Activated CD4-positive, alpha-beta memory T cell treated with anti-CD3 and anti-CD28 coated beads for 36 hours (primary cell): ENCODE measurements at regions not wholly inside any gene's neighbourhood (a gene's known extent, or its start where the extent isn't known, plus 50 kb on each side); places are given as distances from the start of the nearest gene placed in this dataset.
A peak's percentile ranks its signal among the peaks of the same experiment; 100 is the strongest.

Experiments
- CTCF ChIA-PET: fragments of 350-600 bp; sonication (Branson Sonifier 250); formaldehyde crosslinking; loops from one replicate; lab custom pipeline; 2021; ENCODE audit warnings: antibody characterized with exemption, inconsistent platforms; lab: Charles Lee
- POLR2A ChIA-PET: fragments of 350-600 bp; sonication (Branson Sonifier 250); formaldehyde crosslinking; loops from one replicate; lab custom pipeline; 2021; ENCODE audit warnings: antibody characterized with exemption; lab: Charles Lee
- DNase-seq: peaks from one replicate; pipeline ENCODE4 v3.0.0-alpha.2; 2020
- H3K27ac Mint-ChIP-seq: one replicate; pipeline ENCODE4 v1.8.0; 2021; ENCODE audit warnings: mixed read lengths
- H3K27me3 Mint-ChIP-seq: one replicate; pipeline ENCODE4 v1.8.0; 2021; ENCODE audit warnings: mixed read lengths
- H3K36me3 Mint-ChIP-seq: one replicate; pipeline ENCODE4 v1.8.0; 2021; ENCODE audit warnings: mixed read lengths
- H3K4me1 Mint-ChIP-seq: one replicate; pipeline ENCODE4 v1.8.0; 2021; ENCODE audit warnings: low read depth, mixed read lengths
- H3K4me3 Mint-ChIP-seq: one replicate; pipeline ENCODE4 v1.8.0; 2021; ENCODE audit warnings: mild to moderate bottlenecking, mixed read lengths
- H3K9me3 Mint-ChIP-seq: one replicate; pipeline ENCODE4 v1.8.0; 2021; ENCODE audit warnings: mixed read lengths
- intact Hi-C: fragments of 100-400 bp; cut with micrococcal nuclease; formaldehyde crosslinking; loops from one replicate; pipeline ENCODE4 v1.15.1; 2023

GRCh38 chr11:95599959-95600586 is 189.5 kb downstream of the FAM76B start:
- ChIA-PET CTCF (no interaction called here), POLR2A (no interaction called here)
- H3K27ac Mint-ChIP-seq, result no peak overlapping the region
- H3K36me3 Mint-ChIP-seq, result no peaks in the 10 kb centered on the region
- H3K27me3 Mint-ChIP-seq, result no peaks in the 10 kb centered on the region
- no peak overlapping the region for H3K4me3 Mint-ChIP-seq
- intact Hi-C loops, result no loop called here
- no peaks in the 10 kb centered on the region for H3K9me3 Mint-ChIP-seq
- peak; percentile 15 for DNase-seq
- H3K4me1 Mint-ChIP-seq, result peaks cover 21% of the 10 kb centered on the region

- no peak for DNase-seq
- Mint-ChIP-seq H3K27ac (no peak overlapping the region), H3K27me3 (no peaks in the 10 kb centered on the region), H3K4me3 (no peak overlapping the region), H3K36me3 (no peaks in the 10 kb centered on the region), H3K4me1 (peaks cover 21% of the 10 kb centered on the region), H3K9me3 (no peaks in the 10 kb centered on the region)
- intact Hi-C loops, result no loop called here
- ChIA-PET CTCF (interaction anchor here (0.5 kb wide), 1 partner anchor 829 kb away, joined by 3 read pairs; no protein-coding TSS in a partner anchor), POLR2A (interaction anchor here (0.5 kb wide), 1 partner anchor 32 kb away, joined by 4 read pairs; no protein-coding TSS in a partner anchor)
These were observed 193.6 kb downstream of the FAM76B start for GRCh38 chr11:95595973-95596489.

- H3K27ac Mint-ChIP-seq, result no peak overlapping the region
These were observed 194.0 kb downstream of the FAM76B start for GRCh38 chr11:95595541-95595940.

GRCh38 chr11:95593111-95593510 is 196.5 kb downstream of the FAM76B start:
- H3K9me3 Mint-ChIP-seq, result no peaks in the 10 kb centered on the region
- CTCF ChIA-PET, result interaction anchor here (1.2 kb wide), 1 partner anchor 10 kb away, joined by 3 read pairs; no protein-coding TSS in a partner anchor
- POLR2A ChIA-PET, result no interaction called here

More at GRCh38 chr11:95595541-95595940, 194.0 kb downstream of the FAM76B start:
- Mint-ChIP-seq H3K4me3 (no peak overlapping the region), H3K27me3 (no peaks in the 10 kb centered on the region), H3K9me3 (no peaks in the 10 kb centered on the region), H3K36me3 (no peaks in the 10 kb centered on the region), H3K4me1 (peaks cover 18% of the 10 kb centered on the region)
- intact Hi-C loops, result no loop called here
- ChIA-PET POLR2A (interaction anchor here (0.5 kb wide), 1 partner anchor 32 kb away, joined by 4 read pairs; no protein-coding TSS in a partner anchor), CTCF (interaction anchor here (0.5 kb wide), 1 partner anchor 829 kb away, joined by 3 read pairs; no protein-coding TSS in a partner anchor)
- DNase-seq, result no peak

GRCh38 chr11:95592471-95592870 is 197.1 kb downstream of the FAM76B start:
- Mint-ChIP-seq H3K27ac (no peak overlapping the region), H3K9me3 (no peaks in the 10 kb centered on the region), H3K4me3 (no peak overlapping the region), H3K27me3 (no peaks in the 10 kb centered on the region), H3K36me3 (no peaks in the 10 kb centered on the region), H3K4me1 (peaks cover 11% of the 10 kb centered on the region)
- CTCF ChIA-PET, result interaction anchor here (0.9 to 1.2 kb wide), 2 partner anchors 10 to 113 kb away, joined by 3 read pairs; no protein-coding TSS in a partner anchor
- POLR2A ChIA-PET, result no interaction called here
- intact Hi-C loops, result no loop called here
- DNase-seq, result no peak

More at GRCh38 chr11:95593111-95593510, 196.5 kb downstream of the FAM76B start:
- intact Hi-C loops, result no loop called here
- no peak for DNase-seq
- no peak overlapping the region for H3K4me3 Mint-ChIP-seq
- H3K27me3 Mint-ChIP-seq, result no peaks in the 10 kb centered on the region
- H3K27ac Mint-ChIP-seq, result no peak overlapping the region
- H3K4me1 Mint-ChIP-seq, result peaks cover 10% of the 10 kb centered on the region
- no peaks in the 10 kb centered on the region for H3K36me3 Mint-ChIP-seq

- Mint-ChIP-seq H3K9me3 (no peaks in the 10 kb centered on the region), H3K27me3 (no peaks in the 10 kb centered on the region), H3K36me3 (no peaks in the 10 kb centered on the region), H3K4me3 (no peak overlapping the region), H3K4me1 (peaks cover 11% of the 10 kb centered on the region), H3K27ac (no peak overlapping the region)
- ChIA-PET CTCF (interaction anchor here (1.1 to 3.5 kb wide), 3 partner anchors 34 to 435 kb away, joined by 3 to 7 read pairs (median 5); no protein-coding TSS in a partner anchor), POLR2A (no interaction called here)
- no peak for DNase-seq
- intact Hi-C loops, result no loop called here
These were observed 199.5 kb downstream of the FAM76B start for GRCh38 chr11:95589893-95590612.

- intact Hi-C loops, result no loop called here
- Mint-ChIP-seq H3K9me3 (no peaks in the 10 kb centered on the region), H3K4me3 (no peak overlapping the region), H3K27ac (no peak overlapping the region), H3K36me3 (no peaks in the 10 kb centered on the region), H3K4me1 (peaks cover 18% of the 10 kb centered on the region), H3K27me3 (no peaks in the 10 kb centered on the region)
- DNase-seq, result no peak
- POLR2A ChIA-PET, result interaction anchor here (0.7 kb wide), 1 partner anchor 32 kb away, joined by 3 read pairs; no protein-coding TSS in a partner anchor
- CTCF ChIA-PET, result interaction anchor here (1.1 to 3.5 kb wide), 2 partner anchors 117 to 434 kb away, joined by 3 to 7 read pairs; no protein-coding TSS in a partner anchor
These were observed 200.8 kb downstream of the FAM76B start for GRCh38 chr11:95588821-95589220.

- intact Hi-C loops, result no loop called here
- no peak overlapping the region for H3K4me3 Mint-ChIP-seq
- H3K4me1 Mint-ChIP-seq, result peaks cover 18% of the 10 kb centered on the region
- CTCF ChIA-PET, result interaction anchor here (3.5 kb wide), 1 partner anchor 432 kb away, joined by 7 read pairs; no protein-coding TSS in a partner anchor
- no peak for DNase-seq
- no peaks in the 10 kb centered on the region for H3K36me3 Mint-ChIP-seq
- POLR2A ChIA-PET, result no interaction called here
- H3K27me3 Mint-ChIP-seq, result no peaks in the 10 kb centered on the region
- no peaks in the 10 kb centered on the region for H3K9me3 Mint-ChIP-seq
- H3K27ac Mint-ChIP-seq, result no peak overlapping the region
These were observed 202.9 kb downstream of the FAM76B start for GRCh38 chr11:95586661-95587060.

- CTCF ChIA-PET, result no interaction called here
- Mint-ChIP-seq H3K9me3 (no peaks in the 10 kb centered on the region), H3K27me3 (no peaks in the 10 kb centered on the region), H3K27ac (no peak overlapping the region), H3K4me3 (no peak overlapping the region), H3K4me1 (peaks cover 18% of the 10 kb centered on the region), H3K36me3 (no peaks in the 10 kb centered on the region)
- DNase-seq, result no peak
- POLR2A ChIA-PET, result no interaction called here
- intact Hi-C loops, result no loop called here
These were observed 203.4 kb downstream of the FAM76B start for GRCh38 chr11:95586155-95586554.

GRCh38 chr11:95585752-95586077 is 203.9 kb downstream of the FAM76B start:
- no peak overlapping the region for H3K27ac Mint-ChIP-seq
- no peak for DNase-seq
- no peaks in the 10 kb centered on the region for H3K27me3 Mint-ChIP-seq
- intact Hi-C loops, result loop anchor here (2.0 kb wide), 1 partner anchor 113 kb away; no protein-coding TSS in a partner anchor
- H3K9me3 Mint-ChIP-seq, result no peaks in the 10 kb centered on the region
- POLR2A ChIA-PET, result no interaction called here
- H3K36me3 Mint-ChIP-seq, result no peaks in the 10 kb centered on the region
- H3K4me3 Mint-ChIP-seq, result no peak overlapping the region
- H3K4me1 Mint-ChIP-seq, result peaks cover 18% of the 10 kb centered on the region
- CTCF ChIA-PET, result no interaction called here

GRCh38 chr11:95585069-95585751 is 204.4 kb downstream of the FAM76B start:
- ChIA-PET CTCF (interaction anchor here (0.9 kb wide), 1 partner anchor 9 kb away, joined by 3 read pairs; no protein-coding TSS in a partner anchor), POLR2A (no interaction called here)
- H3K36me3 Mint-ChIP-seq, result no peaks in the 10 kb centered on the region
- no peaks in the 10 kb centered on the region for H3K27me3 Mint-ChIP-seq
- H3K9me3 Mint-ChIP-seq, result peaks cover under 1% of the 10 kb centered on the region
- H3K27ac Mint-ChIP-seq, result no peak overlapping the region
- intact Hi-C loops, result loop anchor here (2.0 kb wide), 1 partner anchor 114 kb away; no protein-coding TSS in a partner anchor
- peaks cover 18% of the 10 kb centered on the region for H3K4me1 Mint-ChIP-seq
- DNase-seq, result no peak
- H3K4me3 Mint-ChIP-seq, result no peak overlapping the region
